H9 (cell line): ENCODE measurements at regions not wholly inside any gene's neighbourhood (a gene's known extent, or its start where the extent isn't known, plus 50 kb on each side); places are given as distances from the start of the nearest gene placed in this dataset.

ENCODE experiments used
- DNase-seq: peaks from one replicate; pipeline ENCODE4 v3.0.0-alpha.2; 2017
- H2AFZ ChIP-seq: one replicate; pipeline ENCODE4 v1.6.1; 2013; ENCODE audit warnings: mild to moderate bottlenecking, low read length, control low read depth, moderate library complexity
- H2AK5ac ChIP-seq: 2 replicates; pipeline ENCODE4 v1.6.1; 2013; ENCODE audit warnings: low read length, control low read depth, mixed read lengths; ENCODE audit not compliant: insufficient read length
- H2BK120ac ChIP-seq: one replicate; pipeline ENCODE4 v1.6.1; 2013; ENCODE audit warnings: low read depth, mild to moderate bottlenecking, low read length, control low read depth, inconsistent platforms; ENCODE audit not compliant: poor library complexity, severe bottlenecking
- H2BK12ac ChIP-seq: 2 replicates; pipeline ENCODE4 v1.6.1; 2013; ENCODE audit warnings: low read length, control low read depth, mixed read lengths, low read depth; ENCODE audit not compliant: insufficient read length
- H2BK15ac ChIP-seq: 2 replicates; pipeline ENCODE4 v1.6.1; 2013; ENCODE audit warnings: low read depth, low read length, control low read depth
- H2BK20ac ChIP-seq: one replicate; pipeline ENCODE4 v1.6.1; 2013; ENCODE audit warnings: low read depth, mild to moderate bottlenecking, low read length, control low read depth, inconsistent platforms; ENCODE audit not compliant: poor library complexity, severe bottlenecking
- H2BK5ac ChIP-seq: 2 replicates; pipeline ENCODE4 v1.6.1; 2013; ENCODE audit warnings: low read length, control low read depth, mixed read lengths; ENCODE audit not compliant: insufficient read length
- H3K14ac ChIP-seq: 2 replicates; pipeline ENCODE4 v1.6.1; 2013; ENCODE audit warnings: low read length, control low read depth; ENCODE audit not compliant: insufficient read depth
- H3K18ac ChIP-seq: 2 replicates; pipeline ENCODE4 v1.6.1; 2013; ENCODE audit warnings: low read depth, mild to moderate bottlenecking, mixed read lengths, low read length, control low read depth; ENCODE audit not compliant: insufficient read length
- H3K23ac ChIP-seq: 2 replicates; pipeline ENCODE4 v1.6.1; 2013; ENCODE audit warnings: low read length, control low read depth, mixed read lengths, low read depth; ENCODE audit not compliant: insufficient read length
- H3K23me2 ChIP-seq: 2 replicates; pipeline ENCODE4 v1.6.1; 2013; ENCODE audit warnings: low read depth, mild to moderate bottlenecking, mixed read lengths, low read length, control low read depth; ENCODE audit not compliant: insufficient read length, poor library complexity, severe bottlenecking
- H3K27ac ChIP-seq: 2 replicates; pipeline ENCODE4 v1.5.1; 2013; ENCODE audit warnings: low read length, control low read depth, mixed read lengths, low read depth; ENCODE audit not compliant: insufficient read length
- H3K27me3 ChIP-seq: 2 replicates; pipeline ENCODE4 v1.6.1; 2013; ENCODE audit warnings: low read length, control low read depth, inconsistent platforms; ENCODE audit not compliant: insufficient read depth
- H3K4ac ChIP-seq: 2 replicates; pipeline ENCODE4 v1.6.1; 2013; ENCODE audit warnings: low read depth, mild to moderate bottlenecking, control low read depth, inconsistent platforms, low read length, moderate library complexity
- H3K4me1 ChIP-seq: 2 replicates; pipeline ENCODE4 v1.6.1; 2013; ENCODE audit warnings: low read length, control low read depth, inconsistent platforms; ENCODE audit not compliant: insufficient read depth
- H3K4me2 ChIP-seq: 2 replicates; pipeline ENCODE4 v1.6.1; 2013; ENCODE audit warnings: low read length, control low read depth, mixed read lengths; ENCODE audit not compliant: insufficient read length, insufficient read depth
- H3K56ac ChIP-seq: 2 replicates; pipeline ENCODE4 v1.6.1; 2013; ENCODE audit warnings: low read depth, mild to moderate bottlenecking, mixed read lengths, low read length, control low read depth; ENCODE audit not compliant: insufficient read length
- H3K79me1 ChIP-seq: 2 replicates; pipeline ENCODE4 v1.6.1; 2013; ENCODE audit warnings: low read depth, mild to moderate bottlenecking, moderate library complexity, low read length, control low read depth, inconsistent platforms; ENCODE audit not compliant: insufficient read depth, poor library complexity, severe bottlenecking
- H3K79me2 ChIP-seq: 2 replicates; pipeline ENCODE4 v1.6.1; 2013; ENCODE audit warnings: low read length, control low read depth, inconsistent platforms; ENCODE audit not compliant: insufficient read depth
- H3K9ac ChIP-seq: 2 replicates; pipeline ENCODE4 v1.6.1; 2013; ENCODE audit warnings: low read length, control low read depth, mixed read lengths; ENCODE audit not compliant: insufficient read length; ENCODE audit errors: extremely low read depth
- H3K9me3 ChIP-seq: one replicate; pipeline ENCODE4 v1.6.1; 2013; ENCODE audit warnings: low read depth, low read length, inconsistent platforms; ENCODE audit not compliant: control insufficient read depth
- H3T11ph ChIP-seq: one replicate; pipeline ENCODE4 v1.6.1; 2013; ENCODE audit warnings: mild to moderate bottlenecking, low read length, control low read depth, inconsistent platforms
- H4K20me1 ChIP-seq: one replicate; pipeline ENCODE4 v1.6.1; 2013; ENCODE audit not compliant: control insufficient read depth, insufficient read length, insufficient read depth
- H4K5ac ChIP-seq: 2 replicates; pipeline ENCODE4 v1.6.1; 2013; ENCODE audit warnings: low read depth, mild to moderate bottlenecking, mixed read lengths, low read length, control low read depth; ENCODE audit not compliant: insufficient read length
- H4K8ac ChIP-seq: replicated peaks from 2 replicates; pipeline ENCODE4 v1.6.1; 2013; ENCODE audit warnings: low read length, control low read depth, mixed read lengths, low read depth; ENCODE audit not compliant: insufficient read length
- H4K91ac ChIP-seq: 2 replicates; pipeline ENCODE4 v1.6.1; 2013; ENCODE audit warnings: low read depth, mild to moderate bottlenecking, moderate library complexity, mixed read lengths, low read length, control low read depth; ENCODE audit not compliant: insufficient read length
- H3K27ac Mint-ChIP-seq, 3 experiments: 2 replicates in 2 of 3; 3 replicates in 1 of 3; pipeline ENCODE4 v1.8.0; 2020 to 2021; ENCODE audit warnings: mixed read lengths in 3 of 3, mild to moderate bottlenecking in 1 of 3, moderate library complexity in 1 of 3
- H3K27me3 Mint-ChIP-seq: 2 replicates; pipeline ENCODE4 v1.8.0; 2021; ENCODE audit warnings: low read depth, mild to moderate bottlenecking, moderate library complexity, mixed read lengths
- H3K36me3 Mint-ChIP-seq, 3 experiments: 2 replicates in 2 of 3; 3 replicates in 1 of 3; pipeline ENCODE4 v1.8.0; 2020 to 2021; ENCODE audit warnings: low read depth in 3 of 3, mixed read lengths in 3 of 3; ENCODE audit not compliant: insufficient read depth in 1 of 3
- H3K4me1 Mint-ChIP-seq, 2 experiments: 2 replicates each; pipeline ENCODE4 v1.8.0; 2020; ENCODE audit warnings: mixed read lengths in 2 of 2
- H3K4me3 Mint-ChIP-seq, 2 experiments: 2 replicates in 1 of 2; 3 replicates in 1 of 2; pipeline ENCODE4 v1.8.0; 2020 to 2021; ENCODE audit warnings: mild to moderate bottlenecking in 2 of 2, mixed read lengths in 2 of 2, moderate library complexity in 1 of 2
- H3K9me3 Mint-ChIP-seq, 2 experiments: 2 replicates in 1 of 2; 3 replicates in 1 of 2; pipeline ENCODE4 v1.8.0; 2020; ENCODE audit warnings: mild to moderate bottlenecking in 2 of 2, mixed read lengths in 2 of 2, moderate library complexity in 1 of 2
- WGBS: extraction: QIAGEN DNeasy Blood & Tissue Kit; methylation state at CpG from one replicate; pipeline ENCODE4 v1.1.7; 2013; ENCODE audit warnings: missing lambda C conversion rate, low lambda C conversion rate, mixed read lengths; ENCODE audit not compliant: insufficient read length; ENCODE audit errors: extremely low coverage; 5-methylcytosine and 5-hydroxymethylcytosine counted together
- TF ChIP-seq, protein P1 (sequence below): fragments of 200-600 bp; sonication (generic); conservative IDR thresholded peaks from 3 replicates; pipeline ENCODE4 v1.8.0; 2021; ENCODE audit warnings: antibody characterized with exemption, mild to moderate bottlenecking

DNA sequence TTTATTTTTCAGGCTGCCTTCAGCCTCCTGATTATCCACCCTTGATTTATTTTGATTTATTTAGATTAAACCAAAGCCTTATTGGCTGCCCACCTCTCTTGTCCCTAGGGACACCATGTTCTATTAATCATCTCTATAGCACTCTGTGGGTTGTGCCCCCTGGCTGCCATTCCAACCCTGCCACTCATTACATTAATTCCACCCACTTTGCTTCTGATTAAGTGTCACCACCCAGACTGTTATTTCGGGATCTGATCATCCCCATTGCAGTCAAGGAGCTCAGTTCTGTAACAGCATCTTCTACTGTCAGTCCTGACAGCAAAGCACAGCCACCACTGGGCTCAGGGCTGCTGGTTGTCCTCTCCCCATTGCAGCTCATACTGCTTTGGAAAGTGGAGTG lies 175.1 kb upstream of the DDX18 start:
- Mint-ChIP-seq H3K4me3 (no peak overlapping the region), H3K4me1 (no peaks in the 10 kb centered on the region)

More for the DNA sequence above, 175.1 kb upstream of the DDX18 start:
- Histone ChIP-seq H2AK5ac (no peak overlapping the region), H3K23me2 (no peaks in the 10 kb centered on the region), H3K27ac (no peak overlapping the region), H3K79me2 (no peaks in the 10 kb centered on the region), H3K27me3 (no peaks in the 10 kb centered on the region), H3K23ac (no peak overlapping the region), H3K56ac (no peak overlapping the region), H3K9me3 (no peaks in the 10 kb centered on the region), H2BK5ac (no peak overlapping the region), H2BK120ac (no peak overlapping the region), H4K8ac (no peak overlapping the region), H3T11ph (no peak overlapping the region), H4K91ac (no peak overlapping the region), H2BK15ac (no peak overlapping the region), H2BK20ac (no peak overlapping the region), H3K18ac (no peak overlapping the region), H4K5ac (no peak overlapping the region), H3K9ac (no peak overlapping the region), H4K20me1 (no peaks in the 10 kb centered on the region), H2BK12ac (no peak overlapping the region), H2AFZ (no peak overlapping the region), H3K14ac (no peak overlapping the region), H3K4ac (no peak overlapping the region), H3K4me1 (no peaks in the 10 kb centered on the region), H3K79me1 (no peaks in the 10 kb centered on the region), H3K4me2 (no peak overlapping the region)
- no peak for DNase-seq
- Mint-ChIP-seq H3K36me3 (peaks cover 7 to 17% (median 10%) of the 10 kb centered on the region in 3 experiments), H3K27ac (no peak overlapping the region), H3K27me3 (peaks cover 4% of the 10 kb centered on the region), H3K9me3 (peaks cover 21 to 23% of the 10 kb centered on the region in 2 experiments)
- TF ChIP-seq, protein P1, sequence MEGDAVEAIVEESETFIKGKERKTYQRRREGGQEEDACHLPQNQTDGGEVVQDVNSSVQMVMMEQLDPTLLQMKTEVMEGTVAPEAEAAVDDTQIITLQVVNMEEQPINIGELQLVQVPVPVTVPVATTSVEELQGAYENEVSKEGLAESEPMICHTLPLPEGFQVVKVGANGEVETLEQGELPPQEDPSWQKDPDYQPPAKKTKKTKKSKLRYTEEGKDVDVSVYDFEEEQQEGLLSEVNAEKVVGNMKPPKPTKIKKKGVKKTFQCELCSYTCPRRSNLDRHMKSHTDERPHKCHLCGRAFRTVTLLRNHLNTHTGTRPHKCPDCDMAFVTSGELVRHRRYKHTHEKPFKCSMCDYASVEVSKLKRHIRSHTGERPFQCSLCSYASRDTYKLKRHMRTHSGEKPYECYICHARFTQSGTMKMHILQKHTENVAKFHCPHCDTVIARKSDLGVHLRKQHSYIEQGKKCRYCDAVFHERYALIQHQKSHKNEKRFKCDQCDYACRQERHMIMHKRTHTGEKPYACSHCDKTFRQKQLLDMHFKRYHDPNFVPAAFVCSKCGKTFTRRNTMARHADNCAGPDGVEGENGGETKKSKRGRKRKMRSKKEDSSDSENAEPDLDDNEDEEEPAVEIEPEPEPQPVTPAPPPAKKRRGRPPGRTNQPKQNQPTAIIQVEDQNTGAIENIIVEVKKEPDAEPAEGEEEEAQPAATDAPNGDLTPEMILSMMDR = no peak
- WGBS = no CpG with 5 or more reads among the region's 1 CpG
